PC-3 (cell line): ENCODE measurements at regions not wholly inside any gene's neighbourhood (a gene's known extent, or its start where the extent isn't known, plus 50 kb on each side); places are given as distances from the start of the nearest gene placed in this dataset.

ENCODE experiments used
- CTCF ChIP-seq: fragments of 300-600 bp; sonication (generic); conservative IDR thresholded peaks from 2 replicates; pipeline ENCODE4 v1.5.1; 2017; ENCODE audit warnings: antibody characterized with exemption, low read depth, mild to moderate bottlenecking, low read length
- EZH2 ChIP-seq: fragments of 300-600 bp; sonication (generic); IDR thresholded peaks from one replicate; pipeline ENCODE4 v1.6.1; 2017; ENCODE audit warnings: antibody characterized with exemption, mild to moderate bottlenecking, low read length; ENCODE audit not compliant: unreplicated experiment
- EZH2phosphoT487 ChIP-seq: fragments of 300-600 bp; sonication (generic); IDR thresholded peaks from 2 replicates; pipeline ENCODE4 v1.6.1; 2018; ENCODE audit warnings: mild to moderate bottlenecking, antibody characterized with exemption, low read length, borderline replicate concordance

DNA sequence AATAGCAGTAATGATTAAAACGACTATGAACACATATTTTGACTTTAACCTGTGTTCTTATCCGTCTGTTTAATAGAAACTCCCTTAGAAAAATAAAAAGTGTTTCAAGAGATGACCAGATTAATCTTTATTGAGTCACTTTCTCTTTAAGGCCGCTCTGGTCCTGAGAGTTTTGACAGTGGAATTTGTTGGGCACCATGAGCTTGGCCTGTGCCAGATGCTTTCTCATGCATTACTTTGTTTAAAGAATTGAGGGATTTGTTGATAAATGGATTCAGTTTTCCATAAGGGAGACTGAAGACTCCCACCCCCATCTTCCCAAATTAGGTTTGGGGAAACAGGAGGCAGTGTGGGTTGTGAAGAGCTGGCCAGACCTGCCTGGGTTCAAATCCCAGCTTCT is 53.2 kb upstream of the ALX4 start:
- no peak for TF ChIP-seq CTCF
- no peak for TF ChIP-seq EZH2
- no peak for TF ChIP-seq EZH2phosphoT487
